WI38 (cell line): ENCODE measurements at regions not wholly inside any gene's neighbourhood (a gene's known extent, or its start where the extent isn't known, plus 50 kb on each side); places are given as distances from the start of the nearest gene placed in this dataset.
"Not testable (repeated sequence)": the region's sequence is repeated elsewhere in the genome, so short reads cannot be mapped to it uniquely, and the experiment has no call there.

Experiments
- H3K4me3 ChIP-seq: 2 replicates; pipeline ENCODE4 v1.5.1; 2011; ENCODE audit warnings: low read depth, mild to moderate bottlenecking, control low read depth, low read length
- CTCF ChIP-seq: IDR thresholded peaks from 2 replicates; pipeline ENCODE4 v1.5.1; 2012; ENCODE audit warnings: low read depth, mild to moderate bottlenecking, control low read depth, low read length

GRCh38 chr2:55779459-55780421, 86.1 kb upstream of the PNPT1 start:
- no peak overlapping the region for H3K4me3 ChIP-seq
- TF ChIP-seq CTCF: no peak

- H3K4me3 ChIP-seq: no peak overlapping the region
- TF ChIP-seq CTCF: no peak
Measured at GRCh38 chr2:55776966-55777365, 83.3 kb upstream of the PNPT1 start.

GRCh38 chr2:55776479-55776878, 82.8 kb upstream of the PNPT1 start:
- no peak for TF ChIP-seq CTCF
- no peak overlapping the region for H3K4me3 ChIP-seq

- no peak overlapping the region for H3K4me3 ChIP-seq
- TF ChIP-seq CTCF: no peak
Measured at GRCh38 chr2:55775828-55776227, 82.2 kb upstream of the PNPT1 start.

GRCh38 chr2:55773651-55774050, 80.0 kb upstream of the PNPT1 start:
- not testable (repeated sequence) for H3K4me3 ChIP-seq

- TF ChIP-seq CTCF: no peak
- no peak overlapping the region for H3K4me3 ChIP-seq
Measured at GRCh38 chr2:55772109-55772980, 78.7 kb upstream of the PNPT1 start.

GRCh38 chr2:55771612-55772011, 78.0 kb upstream of the PNPT1 start:
- no peak overlapping the region for H3K4me3 ChIP-seq
- TF ChIP-seq CTCF: peak; percentile 25; the same call in 1 of the 2 replicates
